Gastrocnemius medialis (tissue), 4 donors: ENCODE measurements at regions not wholly inside any gene's neighbourhood (a gene's known extent, or its start where the extent isn't known, plus 50 kb on each side); places are given as distances from the start of the nearest gene placed in this dataset.

ENCODE experiments used
- ATAC-seq, 2 donors: fragments of 150-250 bp; one replicate each; pipeline ENCODE4 v1.9.1; 2016
- DNase-seq, 2 donors: peaks; one replicate each; pipeline ENCODE4 v3.0.0-alpha.2; 2019
- H3K27ac ChIP-seq, 4 donors: fragments of 200-600 bp; sonication (generic); 1 replicate in 1 of 4; 2 replicates in 3 of 4; pipeline ENCODE4 v1.5.1; 2016 to 2018; ENCODE audit warnings: mild to moderate bottlenecking in 2 of 4, moderate library complexity in 1 of 4
- H3K27me3 ChIP-seq, 3 donors: fragments of 200-600 bp; sonication (generic) in 2 of 3; 1 replicate in 1 of 3; 2 replicates in 2 of 3; pipeline versions ENCODE4 v1.5.1 to v1.6.0; 2016 to 2019; ENCODE audit warnings: mild to moderate bottlenecking in 1 of 3, moderate library complexity in 1 of 3
- H3K36me3 ChIP-seq, 2 donors: fragments of 200-600 bp; sonication (generic) in 1 of 2; one replicate each; pipeline ENCODE4 v1.5.1; 2017 to 2018
- H3K4me1 ChIP-seq, 2 donors: fragments of 200-600 bp; sonication (generic) in 1 of 2; one replicate each; pipeline ENCODE4 v1.5.1; 2016 to 2017; ENCODE audit warnings: mild to moderate bottlenecking in 2 of 2
- H3K4me3 ChIP-seq, 4 donors: fragments of 200-600 bp; sonication (generic) in 3 of 4; 1 replicate in 1 of 4; 2 replicates in 3 of 4; pipeline ENCODE4 v1.5.1; 2016 to 2019; ENCODE audit warnings: mild to moderate bottlenecking in 2 of 4
- H3K9me3 ChIP-seq, 3 donors: fragments of 200-600 bp; sonication (generic) in 2 of 3; 1 replicate in 1 of 3; 2 replicates in 2 of 3; pipeline ENCODE4 v1.5.1; 2016 to 2019
- POLR2A ChIP-seq, 2 donors: fragments of 450-650 bp; IDR thresholded peaks; one replicate each; pipeline ENCODE4 v1.6.1; 2017; ENCODE audit warnings: antibody characterized with exemption in 2 of 2, mild to moderate bottlenecking in 2 of 2, moderate library complexity in 2 of 2
- in situ Hi-C, 4 donors: fragments of 200-750 bp; cut with MboI; loops; one replicate each; pipeline versions ENCODE4 v1.15.0 to v1.8.0; 2017; ENCODE audit warnings: low sequenced_read_pairs in 4 of 4
- intact Hi-C: fragments of 100-400 bp; cut with DNase I; formaldehyde crosslinking; loops from one replicate; pipeline ENCODE4 v1.15.1; 2023; ENCODE audit warnings: low total_unique reads
- TF ChIP-seq, protein P1 (sequence below), 5 experiments: fragments of 450-650 bp in 3 of 5; fragments of 200-600 bp in 2 of 5; sonication (generic) in 2 of 5; IDR thresholded peaks in 4 of 5; conservative IDR thresholded peaks in 1 of 5; 1 replicate in 4 of 5; 2 replicates in 1 of 5; pipeline ENCODE4 v1.5.1; 2016 to 2019; ENCODE audit warnings: antibody characterized with exemption in 5 of 5, mild to moderate bottlenecking in 3 of 5, moderate library complexity in 3 of 5

DNA sequence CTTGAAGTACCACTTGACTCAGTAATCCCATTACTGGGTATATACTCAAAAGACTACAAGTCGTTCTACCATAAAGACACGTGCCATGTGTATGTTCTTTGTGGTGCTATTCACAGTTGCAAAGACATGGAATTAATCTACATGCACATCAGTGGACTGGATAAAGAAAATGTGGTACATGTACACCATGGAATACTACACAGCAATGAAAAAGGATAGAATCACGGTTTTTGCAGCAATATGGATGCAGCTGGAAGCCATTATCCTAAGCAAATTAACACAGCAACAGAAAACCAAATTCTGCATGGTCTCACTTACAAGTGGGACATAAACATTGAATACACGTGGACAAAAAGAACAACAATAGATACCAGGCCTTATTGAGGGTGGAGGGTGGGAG is 583.4 kb upstream of the CELF2 start:
- Histone ChIP-seq H3K9me3 (no peaks in the 10 kb centered on the region), H3K27ac (no peak overlapping the region), H3K4me1 (no peaks in the 10 kb centered on the region), H3K27me3 (no peaks in the 10 kb centered on the region), H3K4me3 (no peak overlapping the region), H3K36me3 (no peaks in the 10 kb centered on the region)
- ATAC-seq (no peak), DNase-seq (no peak)
- in situ Hi-C loops, result no loop called here
- TF ChIP-seq, protein P1, sequence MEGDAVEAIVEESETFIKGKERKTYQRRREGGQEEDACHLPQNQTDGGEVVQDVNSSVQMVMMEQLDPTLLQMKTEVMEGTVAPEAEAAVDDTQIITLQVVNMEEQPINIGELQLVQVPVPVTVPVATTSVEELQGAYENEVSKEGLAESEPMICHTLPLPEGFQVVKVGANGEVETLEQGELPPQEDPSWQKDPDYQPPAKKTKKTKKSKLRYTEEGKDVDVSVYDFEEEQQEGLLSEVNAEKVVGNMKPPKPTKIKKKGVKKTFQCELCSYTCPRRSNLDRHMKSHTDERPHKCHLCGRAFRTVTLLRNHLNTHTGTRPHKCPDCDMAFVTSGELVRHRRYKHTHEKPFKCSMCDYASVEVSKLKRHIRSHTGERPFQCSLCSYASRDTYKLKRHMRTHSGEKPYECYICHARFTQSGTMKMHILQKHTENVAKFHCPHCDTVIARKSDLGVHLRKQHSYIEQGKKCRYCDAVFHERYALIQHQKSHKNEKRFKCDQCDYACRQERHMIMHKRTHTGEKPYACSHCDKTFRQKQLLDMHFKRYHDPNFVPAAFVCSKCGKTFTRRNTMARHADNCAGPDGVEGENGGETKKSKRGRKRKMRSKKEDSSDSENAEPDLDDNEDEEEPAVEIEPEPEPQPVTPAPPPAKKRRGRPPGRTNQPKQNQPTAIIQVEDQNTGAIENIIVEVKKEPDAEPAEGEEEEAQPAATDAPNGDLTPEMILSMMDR (IDR thresholded peaks at IDR 0.05 in 4 of 5, conservative IDR thresholded peaks at IDR 0.05 in 1 of 5), result no peak
- no peak for TF ChIP-seq POLR2A (IDR thresholded peaks at IDR 0.05)
- intact Hi-C loops, result no loop called here

GRCh38 chr10:10437886-10438285 is 579.8 kb upstream of the CELF2 start:
- intact Hi-C loops, result no loop called here
- no peaks in the 10 kb centered on the region for H3K9me3 ChIP-seq
- DNase-seq (no peak), ATAC-seq (no peak)
- no peak overlapping the region for H3K27ac ChIP-seq
- H3K27me3 ChIP-seq, result no peaks in the 10 kb centered on the region
- H3K4me1 ChIP-seq, result no peaks in the 10 kb centered on the region
- H3K36me3 ChIP-seq, result no peaks in the 10 kb centered on the region
- H3K4me3 ChIP-seq, result no peak overlapping the region
- in situ Hi-C loops, result no loop called here
- no peak for TF ChIP-seq POLR2A (IDR thresholded peaks at IDR 0.05)
- TF ChIP-seq, protein P1 (IDR thresholded peaks at IDR 0.05 in 4 of 5, conservative IDR thresholded peaks at IDR 0.05 in 1 of 5), result no peak

GRCh38 chr10:10438335-10439100 is 579.2 kb upstream of the CELF2 start:
- Histone ChIP-seq H3K27me3 (no peaks in the 10 kb centered on the region), H3K4me3 (no peak overlapping the region), H3K9me3 (no peaks in the 10 kb centered on the region), H3K36me3 (no peaks in the 10 kb centered on the region), H3K4me1 (no peaks in the 10 kb centered on the region), H3K27ac (no peak overlapping the region)
- no peak for TF ChIP-seq POLR2A (IDR thresholded peaks at IDR 0.05)
- TF ChIP-seq, protein P1 (IDR thresholded peaks at IDR 0.05 in 4 of 5, conservative IDR thresholded peaks at IDR 0.05 in 1 of 5), result no peak
- DNase-seq (no peak), ATAC-seq (no peak)
- in situ Hi-C loops, result no loop called here
- intact Hi-C loops, result no loop called here

GRCh38 chr10:10456856-10457255 is 560.8 kb upstream of the CELF2 start:
- TF ChIP-seq POLR2A (IDR thresholded peaks at IDR 0.05), result no peak
- TF ChIP-seq, protein P1 (IDR thresholded peaks at IDR 0.05 in 4 of 5, conservative IDR thresholded peaks at IDR 0.05 in 1 of 5), result no peak
- in situ Hi-C loops, result no loop called here
- intact Hi-C loops, result no loop called here
- no peaks in the 10 kb centered on the region for H3K27me3 ChIP-seq
- H3K36me3 ChIP-seq, result no peaks in the 10 kb centered on the region
- ATAC-seq (no peak), DNase-seq (no peak)
- H3K4me1 ChIP-seq, result no peaks in the 10 kb centered on the region
- no peak overlapping the region for H3K4me3 ChIP-seq
- no peaks in the 10 kb centered on the region for H3K9me3 ChIP-seq
- no peak overlapping the region for H3K27ac ChIP-seq

GRCh38 chr10:10460451-10460850 is 557.2 kb upstream of the CELF2 start:
- TF ChIP-seq POLR2A (IDR thresholded peaks at IDR 0.05), result no peak
- TF ChIP-seq, protein P1 (IDR thresholded peaks at IDR 0.05 in 4 of 5, conservative IDR thresholded peaks at IDR 0.05 in 1 of 5), result no peak
- intact Hi-C loops, result no loop called here
- Histone ChIP-seq H3K36me3 (no peaks in the 10 kb centered on the region), H3K4me3 (no peak overlapping the region), H3K9me3 (no peaks in the 10 kb centered on the region), H3K27me3 (no peaks in the 10 kb centered on the region), H3K4me1 (no peaks in the 10 kb centered on the region), H3K27ac (no peak overlapping the region)
- ATAC-seq (peak; percentile 73 to 82), DNase-seq (no peak)
- in situ Hi-C loops, result no loop called here
